Neuronal stem cell (in vitro differentiated cells): ENCODE measurements at regions not wholly inside any gene's neighbourhood (a gene's known extent, or its start where the extent isn't known, plus 50 kb on each side); places are given as distances from the start of the nearest gene placed in this dataset.

ENCODE experiments used
- DNase-seq: peaks from one replicate; pipeline ENCODE4 v3.0.0-alpha.2; 2013; ENCODE audit warnings: low spot score
- H2AFZ ChIP-seq: one replicate; pipeline ENCODE4 v1.6.1; 2013; ENCODE audit warnings: mild to moderate bottlenecking, low read length, inconsistent platforms
- H2AK5ac ChIP-seq: 2 replicates; pipeline ENCODE4 v1.6.1; 2013; ENCODE audit warnings: low read depth, mild to moderate bottlenecking, inconsistent platforms, low read length, moderate library complexity, mixed read lengths
- H2BK120ac ChIP-seq: 2 replicates; pipeline ENCODE4 v1.6.1; 2013; ENCODE audit warnings: low read depth, mild to moderate bottlenecking, inconsistent platforms, low read length, moderate library complexity, mixed read lengths
- H2BK12ac ChIP-seq: one replicate; pipeline ENCODE4 v1.6.1; 2013; ENCODE audit warnings: low read length, inconsistent platforms
- H2BK15ac ChIP-seq: 2 replicates; pipeline ENCODE4 v1.6.1; 2013; ENCODE audit warnings: mild to moderate bottlenecking, low read length, inconsistent platforms, mixed read lengths
- H2BK5ac ChIP-seq: one replicate; pipeline ENCODE4 v1.6.1; 2013; ENCODE audit warnings: inconsistent platforms, mild to moderate bottlenecking, low read length, moderate library complexity
- H3K14ac ChIP-seq: one replicate; pipeline ENCODE4 v1.6.1; 2013; ENCODE audit warnings: low read length, inconsistent platforms
- H3K18ac ChIP-seq: 2 replicates; pipeline ENCODE4 v1.6.1; 2013; ENCODE audit warnings: low read length, inconsistent platforms
- H3K23ac ChIP-seq: 2 replicates; pipeline ENCODE4 v1.6.1; 2013; ENCODE audit warnings: low read depth, mild to moderate bottlenecking, mixed read lengths, low read length, inconsistent platforms; ENCODE audit not compliant: poor library complexity
- H3K27ac ChIP-seq: replicated peaks from 3 replicates; pipeline ENCODE4 v1.5.1; 2013; ENCODE audit warnings: low read length, inconsistent platforms
- H3K27me3 ChIP-seq, 3 experiments: 2 replicates each; pipeline ENCODE4 v1.6.1; 2013; ENCODE audit warnings: low read length in 3 of 3, mild to moderate bottlenecking in 2 of 3, inconsistent platforms in 1 of 3, low read depth in 1 of 3, mixed read lengths in 1 of 3, moderate library complexity in 1 of 3; ENCODE audit not compliant: control insufficient read depth in 3 of 3, insufficient read depth in 3 of 3
- H3K36me3 ChIP-seq, 2 donors: replicated peaks in 1 of 2; 2 replicates each; pipeline ENCODE4 v1.6.1; 2013; ENCODE audit warnings: low read length in 2 of 2; ENCODE audit not compliant: control insufficient read depth in 2 of 2, insufficient read depth in 2 of 2
- H3K4ac ChIP-seq: 2 replicates; pipeline ENCODE4 v1.6.1; 2013; ENCODE audit warnings: inconsistent platforms, mild to moderate bottlenecking, low read length, moderate library complexity
- H3K4me1 ChIP-seq, 2 donors: 1 replicate in 1 of 2; 2 replicates in 1 of 2; pipeline ENCODE4 v1.6.1; 2013; ENCODE audit warnings: low read length in 2 of 2, low read depth in 1 of 2; ENCODE audit not compliant: control insufficient read depth in 2 of 2, insufficient read depth in 1 of 2
- H3K4me2 ChIP-seq: one replicate; pipeline ENCODE4 v1.6.1; 2013; ENCODE audit warnings: mild to moderate bottlenecking, low read length, inconsistent platforms; ENCODE audit not compliant: insufficient read depth, poor library complexity, severe bottlenecking
- H3K4me3 ChIP-seq, 2 donors: 2 replicates each; pipeline ENCODE4 v1.5.1; 2013; ENCODE audit warnings: low read length in 2 of 2, mild to moderate bottlenecking in 2 of 2, inconsistent platforms in 1 of 2, moderate library complexity in 1 of 2
- H3K79me1 ChIP-seq: one replicate; pipeline ENCODE4 v1.6.1; 2013; ENCODE audit warnings: low read depth, mild to moderate bottlenecking, inconsistent platforms, low read length, moderate library complexity
- H3K9ac ChIP-seq: one replicate; pipeline ENCODE4 v1.6.1; 2013; ENCODE audit warnings: mild to moderate bottlenecking, low read depth, low read length, inconsistent platforms; ENCODE audit not compliant: poor library complexity
- H3K9me3 ChIP-seq, 2 donors: replicated peaks in 1 of 2; 2 replicates each; pipeline versions ENCODE3 to v1.6.1; 2013; ENCODE audit warnings: low read length in 2 of 2, mild to moderate bottlenecking in 2 of 2, inconsistent platforms in 1 of 2, low read depth in 1 of 2, mixed read lengths in 1 of 2, moderate library complexity in 1 of 2; ENCODE audit not compliant: control insufficient read depth in 2 of 2, insufficient read depth in 1 of 2
- H4K8ac ChIP-seq: one replicate; pipeline ENCODE4 v1.6.1; 2013; ENCODE audit warnings: low read depth, mild to moderate bottlenecking, inconsistent platforms, low read length, moderate library complexity
- H4K91ac ChIP-seq: one replicate; pipeline ENCODE4 v1.6.1; 2013; ENCODE audit warnings: low read length, low read depth, mild to moderate bottlenecking, inconsistent platforms; ENCODE audit not compliant: poor library complexity
- WGBS, 2 donors: extraction: QIAGEN DNeasy Blood & Tissue Kit; methylation state at CpG; one replicate each; pipeline ENCODE4 v1.1.7; 2013; ENCODE audit warnings: missing lambda C conversion rate in 2 of 2, mixed read lengths in 1 of 2; ENCODE audit not compliant: insufficient read length in 2 of 2, insufficient replicate concordance in 1 of 2; ENCODE audit errors: extremely low coverage in 2 of 2; 5-methylcytosine and 5-hydroxymethylcytosine counted together

GRCh38 chr2:236693531-236693930, 123.9 kb downstream of the ACKR3 start:
- Histone ChIP-seq H2BK120ac (no peak overlapping the region), H3K18ac (no peak overlapping the region), H3K9ac (no peak overlapping the region), H4K8ac (no peak overlapping the region), H3K4ac (no peak overlapping the region), H3K36me3 (no peaks in the 10 kb centered on the region), H3K4me3 (no peak overlapping the region), H2AFZ (peak overlapping the region; percentile 36), H3K4me1 (peaks cover 19 to 26% of the 10 kb centered on the region in 2 donors), H2BK15ac (no peak overlapping the region), H3K9me3 (no peaks in the 10 kb centered on the region), H3K23ac (no peak overlapping the region), H3K14ac (no peak overlapping the region), H3K27me3 (no peaks in the 10 kb centered on the region), H3K79me1 (no peaks in the 10 kb centered on the region), H3K27ac (no peak overlapping the region), H3K4me2 (no peak overlapping the region), H2BK12ac (no peak overlapping the region), H4K91ac (no peak overlapping the region), H2BK5ac (no peak overlapping the region), H2AK5ac (no peak overlapping the region)
- no peak for DNase-seq
- no CpG with 5 or more reads among the region's 4 CpGs for WGBS, 2 donors

- peak overlapping the region; percentile 36 for H2AFZ ChIP-seq
- no peak overlapping the region for H3K9ac ChIP-seq
- H3K27me3 ChIP-seq, result no peaks in the 10 kb centered on the region
- no peaks in the 10 kb centered on the region for H3K9me3 ChIP-seq
- no peaks in the 10 kb centered on the region for H3K36me3 ChIP-seq
- H3K27ac ChIP-seq, result no peak overlapping the region
- no peak overlapping the region for H4K91ac ChIP-seq
- H2BK15ac ChIP-seq, result no peak overlapping the region
- no peak overlapping the region for H3K4me2 ChIP-seq
- no peak overlapping the region for H3K14ac ChIP-seq
- no CpG with 5 or more reads among the region's 10 CpGs for WGBS, 2 donors
- H3K23ac ChIP-seq, result no peak overlapping the region
- H3K4me1 ChIP-seq, result peaks cover 14 to 20% of the 10 kb centered on the region in 2 donors
- H2AK5ac ChIP-seq, result peak overlapping the region; percentile 16
- no peak overlapping the region for H4K8ac ChIP-seq
- no peak overlapping the region for H2BK5ac ChIP-seq
- no peak overlapping the region for H3K4ac ChIP-seq
- H2BK120ac ChIP-seq, result no peak overlapping the region
- no peak for DNase-seq
- H3K79me1 ChIP-seq, result no peaks in the 10 kb centered on the region
- H3K18ac ChIP-seq, result peak overlapping the region; percentile 7
- H3K4me3 ChIP-seq, result no peak overlapping the region
- no peak overlapping the region for H2BK12ac ChIP-seq
Measured at GRCh38 chr2:236694146-236694888, 124.7 kb downstream of the ACKR3 start.

- no peak overlapping the region for H3K14ac ChIP-seq
- H3K4me2 ChIP-seq, result no peak overlapping the region
- no peak overlapping the region for H4K91ac ChIP-seq
- no peaks in the 10 kb centered on the region for H3K79me1 ChIP-seq
- no peak for DNase-seq
- H3K4ac ChIP-seq, result no peak overlapping the region
- no peak overlapping the region for H2BK12ac ChIP-seq
- H2AK5ac ChIP-seq, result no peak overlapping the region
- H3K23ac ChIP-seq, result no peak overlapping the region
- no peak overlapping the region for H4K8ac ChIP-seq
- H3K18ac ChIP-seq, result no peak overlapping the region
- no peak overlapping the region for H2BK120ac ChIP-seq
- no peak overlapping the region for H2BK15ac ChIP-seq
- H2BK5ac ChIP-seq, result no peak overlapping the region
- no peaks in the 10 kb centered on the region for H3K27me3 ChIP-seq
- H3K36me3 ChIP-seq, result no peaks in the 10 kb centered on the region
- H3K27ac ChIP-seq, result no peak overlapping the region
- no peak overlapping the region for H2AFZ ChIP-seq
- 100% methylated on average over 2 of the region's 3 CpGs; no CpG with 5 or more reads in 1 of the 2 donors for WGBS, 2 donors
- H3K9ac ChIP-seq, result no peak overlapping the region
- H3K4me1 ChIP-seq, result peaks cover 13% of the 10 kb centered on the region in 2 donors
- no peak overlapping the region for H3K4me3 ChIP-seq
- no peaks in the 10 kb centered on the region for H3K9me3 ChIP-seq
Measured at GRCh38 chr2:236696834-236697233, 127.2 kb downstream of the ACKR3 start.

- Histone ChIP-seq H3K4me2 (no peak overlapping the region), H3K79me1 (no peaks in the 10 kb centered on the region), H2BK120ac (no peak overlapping the region), H3K4ac (no peak overlapping the region), H3K9ac (no peak overlapping the region), H2BK12ac (no peak overlapping the region), H2AFZ (no peak overlapping the region), H3K9me3 (no peaks in the 10 kb centered on the region), H3K14ac (no peak overlapping the region), H2BK15ac (no peak overlapping the region), H3K27me3 (no peaks in the 10 kb centered on the region), H3K23ac (no peak overlapping the region), H3K36me3 (no peaks in the 10 kb centered on the region), H4K8ac (no peak overlapping the region), H2BK5ac (no peak overlapping the region), H3K18ac (no peak overlapping the region), H3K4me3 (peak overlapping the region in 1 of 2 donors; percentile 33), H3K4me1 (peaks cover 13 to 22% of the 10 kb centered on the region in 2 donors), H2AK5ac (no peak overlapping the region), H4K91ac (no peak overlapping the region), H3K27ac (no peak overlapping the region)
- WGBS, 2 donors, result no CpG with 5 or more reads among the region's 8 CpGs
- DNase-seq, result no peak
Measured at GRCh38 chr2:236698016-236698627, 128.5 kb downstream of the ACKR3 start.
